ENCODE measurements at regions not wholly inside any gene's neighbourhood (a gene's known extent, or its start where the extent isn't known, plus 50 kb on each side); places are given as distances from the start of the nearest gene placed in this dataset.

- TF ChIP-seq MAF1 (CRISPR knock-in tag; IDR thresholded peaks at IDR 0.05; ENCODE audit: borderline replicate concordance) (no peak; the same call in 1 of the 2 replicates), MTA3 (CRISPR knock-in tag; IDR thresholded peaks at IDR 0.05) (no peak), NFYC (CRISPR knock-in tag; IDR thresholded peaks at IDR 0.05) (0 out of 2 replicates have a peak, but pooled peaks have one; percentile 18), ZBTB42 (CRISPR knock-in tag; IDR thresholded peaks at IDR 0.05) (no peak), ZNF101 (CRISPR knock-in tag; IDR thresholded peaks at IDR 0.05; ENCODE audit: borderline replicate concordance, low read depth) (no peak), CREM (IDR thresholded peaks at IDR 0.05) (no peak), CREM (CRISPR knock-in tag; IDR thresholded peaks at IDR 0.05) (no peak), FOSL1 (CRISPR knock-in tag; IDR thresholded peaks at IDR 0.05; ENCODE audit: borderline replicate concordance) (no peak), ZNF552 (CRISPR knock-in tag; IDR thresholded peaks at IDR 0.05; ENCODE audit: borderline replicate concordance) (peak; percentile 78; the same call in 1 of the 2 replicates), ZNF687 (CRISPR knock-in tag; IDR thresholded peaks at IDR 0.05) (peak; percentile 98), PHF21A (CRISPR knock-in tag; IDR thresholded peaks at IDR 0.05) (peak; percentile 72), ZBTB14 (CRISPR knock-in tag; IDR thresholded peaks at IDR 0.05) (no peak)
- TF ChIP-seq, protein P1, sequence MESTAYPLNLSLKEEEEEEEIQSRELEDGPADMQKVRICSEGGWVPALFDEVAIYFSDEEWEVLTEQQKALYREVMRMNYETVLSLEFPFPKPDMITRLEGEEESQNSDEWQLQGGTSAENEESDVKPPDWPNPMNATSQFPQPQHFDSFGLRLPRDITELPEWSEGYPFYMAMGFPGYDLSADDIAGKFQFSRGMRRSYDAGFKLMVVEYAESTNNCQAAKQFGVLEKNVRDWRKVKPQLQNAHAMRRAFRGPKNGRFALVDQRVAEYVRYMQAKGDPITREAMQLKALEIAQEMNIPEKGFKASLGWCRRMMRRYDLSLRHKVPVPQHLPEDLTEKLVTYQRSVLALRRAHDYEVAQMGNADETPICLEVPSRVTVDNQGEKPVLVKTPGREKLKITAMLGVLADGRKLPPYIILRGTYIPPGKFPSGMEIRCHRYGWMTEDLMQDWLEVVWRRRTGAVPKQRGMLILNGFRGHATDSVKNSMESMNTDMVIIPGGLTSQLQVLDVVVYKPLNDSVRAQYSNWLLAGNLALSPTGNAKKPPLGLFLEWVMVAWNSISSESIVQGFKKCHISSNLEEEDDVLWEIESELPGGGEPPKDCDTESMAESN (CRISPR knock-in tag; conservative IDR thresholded peaks at IDR 0.05): 0 out of 2 replicates have a peak, but pooled peaks have one; percentile 48
- TF ChIP-seq, protein P2, sequence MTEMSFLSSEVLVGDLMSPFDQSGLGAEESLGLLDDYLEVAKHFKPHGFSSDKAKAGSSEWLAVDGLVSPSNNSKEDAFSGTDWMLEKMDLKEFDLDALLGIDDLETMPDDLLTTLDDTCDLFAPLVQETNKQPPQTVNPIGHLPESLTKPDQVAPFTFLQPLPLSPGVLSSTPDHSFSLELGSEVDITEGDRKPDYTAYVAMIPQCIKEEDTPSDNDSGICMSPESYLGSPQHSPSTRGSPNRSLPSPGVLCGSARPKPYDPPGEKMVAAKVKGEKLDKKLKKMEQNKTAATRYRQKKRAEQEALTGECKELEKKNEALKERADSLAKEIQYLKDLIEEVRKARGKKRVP (CRISPR knock-in tag; IDR thresholded peaks at IDR 0.05): no peak; a peak in 1 of 4 replicates
- TF ChIP-seq, protein P3, sequence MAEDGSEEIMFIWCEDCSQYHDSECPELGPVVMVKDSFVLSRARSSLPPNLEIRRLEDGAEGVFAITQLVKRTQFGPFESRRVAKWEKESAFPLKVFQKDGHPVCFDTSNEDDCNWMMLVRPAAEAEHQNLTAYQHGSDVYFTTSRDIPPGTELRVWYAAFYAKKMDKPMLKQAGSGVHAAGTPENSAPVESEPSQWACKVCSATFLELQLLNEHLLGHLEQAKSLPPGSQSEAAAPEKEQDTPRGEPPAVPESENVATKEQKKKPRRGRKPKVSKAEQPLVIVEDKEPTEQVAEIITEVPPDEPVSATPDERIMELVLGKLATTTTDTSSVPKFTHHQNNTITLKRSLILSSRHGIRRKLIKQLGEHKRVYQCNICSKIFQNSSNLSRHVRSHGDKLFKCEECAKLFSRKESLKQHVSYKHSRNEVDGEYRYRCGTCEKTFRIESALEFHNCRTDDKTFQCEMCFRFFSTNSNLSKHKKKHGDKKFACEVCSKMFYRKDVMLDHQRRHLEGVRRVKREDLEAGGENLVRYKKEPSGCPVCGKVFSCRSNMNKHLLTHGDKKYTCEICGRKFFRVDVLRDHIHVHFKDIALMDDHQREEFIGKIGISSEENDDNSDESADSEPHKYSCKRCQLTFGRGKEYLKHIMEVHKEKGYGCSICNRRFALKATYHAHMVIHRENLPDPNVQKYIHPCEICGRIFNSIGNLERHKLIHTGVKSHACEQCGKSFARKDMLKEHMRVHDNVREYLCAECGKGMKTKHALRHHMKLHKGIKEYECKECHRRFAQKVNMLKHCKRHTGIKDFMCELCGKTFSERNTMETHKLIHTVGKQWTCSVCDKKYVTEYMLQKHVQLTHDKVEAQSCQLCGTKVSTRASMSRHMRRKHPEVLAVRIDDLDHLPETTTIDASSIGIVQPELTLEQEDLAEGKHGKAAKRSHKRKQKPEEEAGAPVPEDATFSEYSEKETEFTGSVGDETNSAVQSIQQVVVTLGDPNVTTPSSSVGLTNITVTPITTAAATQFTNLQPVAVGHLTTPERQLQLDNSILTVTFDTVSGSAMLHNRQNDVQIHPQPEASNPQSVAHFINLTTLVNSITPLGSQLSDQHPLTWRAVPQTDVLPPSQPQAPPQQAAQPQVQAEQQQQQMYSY (CRISPR knock-in tag; IDR thresholded peaks at IDR 0.05): no peak
- TF ChIP-seq, protein P4, sequence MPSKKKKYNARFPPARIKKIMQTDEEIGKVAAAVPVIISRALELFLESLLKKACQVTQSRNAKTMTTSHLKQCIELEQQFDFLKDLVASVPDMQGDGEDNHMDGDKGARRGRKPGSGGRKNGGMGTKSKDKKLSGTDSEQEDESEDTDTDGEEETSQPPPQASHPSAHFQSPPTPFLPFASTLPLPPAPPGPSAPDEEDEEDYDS (CRISPR knock-in tag; IDR thresholded peaks at IDR 0.05): no peak; the same call in 1 of the 2 replicates
These were observed 96.2 kb downstream of the TTLL2 start (continued) for GRCh38 chr6:167420858-167421766.
